GM12872 (cell line): ENCODE measurements at regions not wholly inside any gene's neighbourhood (a gene's known extent, or its start where the extent isn't known, plus 50 kb on each side); places are given as distances from the start of the nearest gene placed in this dataset.
A peak's percentile ranks its signal among the peaks of the same experiment; 100 is the strongest.

Source experiments
- TF ChIP-seq, protein P1 (sequence below): IDR thresholded peaks from 3 replicates; pipeline ENCODE4 v1.5.1; 2011; ENCODE audit warnings: low read depth, mild to moderate bottlenecking, low read length, moderate library complexity; ENCODE audit not compliant: insufficient read depth

DNA sequence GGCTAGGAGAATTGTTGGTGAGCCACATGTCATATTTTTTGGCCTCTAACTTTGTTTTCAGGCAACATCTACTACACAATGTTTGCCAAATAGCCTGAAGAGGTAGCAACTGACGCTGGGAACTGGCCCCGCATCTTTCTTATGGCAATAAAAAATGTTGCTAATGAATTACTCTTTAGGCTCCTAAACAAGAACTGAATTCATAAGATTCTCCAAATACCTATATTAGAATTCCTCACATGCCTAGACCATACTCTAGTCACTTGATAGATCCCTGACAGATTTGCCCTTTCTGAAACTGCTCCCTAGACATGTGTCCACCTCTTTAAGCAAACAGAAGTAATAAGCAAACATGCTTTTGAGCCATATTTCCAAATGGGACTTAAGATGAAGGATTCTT is 209.0 kb upstream of the ATXN7L3B start:
- TF ChIP-seq, protein P1, sequence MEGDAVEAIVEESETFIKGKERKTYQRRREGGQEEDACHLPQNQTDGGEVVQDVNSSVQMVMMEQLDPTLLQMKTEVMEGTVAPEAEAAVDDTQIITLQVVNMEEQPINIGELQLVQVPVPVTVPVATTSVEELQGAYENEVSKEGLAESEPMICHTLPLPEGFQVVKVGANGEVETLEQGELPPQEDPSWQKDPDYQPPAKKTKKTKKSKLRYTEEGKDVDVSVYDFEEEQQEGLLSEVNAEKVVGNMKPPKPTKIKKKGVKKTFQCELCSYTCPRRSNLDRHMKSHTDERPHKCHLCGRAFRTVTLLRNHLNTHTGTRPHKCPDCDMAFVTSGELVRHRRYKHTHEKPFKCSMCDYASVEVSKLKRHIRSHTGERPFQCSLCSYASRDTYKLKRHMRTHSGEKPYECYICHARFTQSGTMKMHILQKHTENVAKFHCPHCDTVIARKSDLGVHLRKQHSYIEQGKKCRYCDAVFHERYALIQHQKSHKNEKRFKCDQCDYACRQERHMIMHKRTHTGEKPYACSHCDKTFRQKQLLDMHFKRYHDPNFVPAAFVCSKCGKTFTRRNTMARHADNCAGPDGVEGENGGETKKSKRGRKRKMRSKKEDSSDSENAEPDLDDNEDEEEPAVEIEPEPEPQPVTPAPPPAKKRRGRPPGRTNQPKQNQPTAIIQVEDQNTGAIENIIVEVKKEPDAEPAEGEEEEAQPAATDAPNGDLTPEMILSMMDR = no peak

- TF ChIP-seq, protein P1 = no peak
Measured at GRCh38 chr12:74334780-74335179, 202.9 kb upstream of the ATXN7L3B start.

- TF ChIP-seq, protein P1 = no peak
Measured at GRCh38 chr12:74337951-74338350, 199.7 kb upstream of the ATXN7L3B start.

GRCh38 chr12:74339211-74339610 is 198.4 kb upstream of the ATXN7L3B start:
- TF ChIP-seq, protein P1 = no peak

DNA sequence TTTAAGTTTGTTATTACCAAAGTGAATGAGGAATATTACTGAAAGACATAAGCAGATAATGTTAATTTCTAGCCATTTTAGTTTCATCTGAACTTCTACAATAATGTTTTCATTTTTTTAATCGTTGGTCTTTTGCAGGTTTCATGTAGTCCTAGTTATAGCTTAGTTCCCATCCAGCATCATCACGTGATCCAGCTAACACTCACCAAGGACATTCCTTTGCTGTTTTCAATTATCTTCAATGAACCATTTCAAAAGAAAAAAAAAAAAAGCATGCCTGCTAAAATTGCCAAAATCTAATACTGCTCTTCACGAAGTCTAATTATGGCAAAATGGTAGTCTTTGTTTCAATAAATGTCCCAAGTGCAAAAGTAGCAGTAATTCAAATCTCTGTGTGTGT is 187.7 kb upstream of the ATXN7L3B start:
- TF ChIP-seq, protein P1 = no peak

- TF ChIP-seq, protein P1 = peak; percentile 61
Measured at GRCh38 chr12:74365178-74365964, 172.3 kb upstream of the ATXN7L3B start.

GRCh38 chr12:74370608-74371216 is 166.9 kb upstream of the ATXN7L3B start:
- TF ChIP-seq, protein P1 = no peak
